ENCODE measurements at regions not wholly inside any gene's neighbourhood (a gene's known extent, or its start where the extent isn't known, plus 50 kb on each side); places are given as distances from the start of the nearest gene placed in this dataset.
"Not testable (repeated sequence)": the region's sequence is repeated elsewhere in the genome, so short reads cannot be mapped to it uniquely, and the experiment has no call there.

GRCh38 chr2:194867328-194867727, 789.7 kb upstream of the SLC39A10 start:
- Histone ChIP-seq H3K4me3 (ENCODE audit: insufficient read depth in 1 of 2, low read depth in 1 of 2, low read length in 2 of 2) (no peak overlapping the region), H3K4me1 (ENCODE audit: control insufficient read depth, insufficient read depth, low read depth, low read length) (no peaks in the 10 kb centered on the region), H3K14ac (ENCODE audit: low read length in 2 of 2) (no peak overlapping the region), H2AFZ (ENCODE audit: low read depth, low read length) (no peak overlapping the region), H2BK120ac (ENCODE audit: low read depth, low read length) (no peak overlapping the region), H3K79me1 (replicated peaks; ENCODE audit: low read length, poor library complexity, severe bottlenecking) (no peaks in the 10 kb centered on the region), H4K91ac (ENCODE audit: low read length) (no peak overlapping the region), H3K27ac (ENCODE audit: low read length, poor library complexity, severe bottlenecking) (no peak overlapping the region), H2BK5ac (ENCODE audit: low read depth, low read length, poor library complexity, severe bottlenecking) (no peak overlapping the region), H3K36me3 (ENCODE audit: control insufficient read depth in 1 of 2, insufficient read depth in 2 of 2, low read depth in 1 of 2, low read length in 2 of 2) (no peaks in the 10 kb centered on the region), H3K27me3 (ENCODE audit: control insufficient read depth in 1 of 2, insufficient read depth in 1 of 2, low read length in 2 of 2) (no peaks in the 10 kb centered on the region), H2BK12ac (ENCODE audit: low read length in 2 of 2) (no peak overlapping the region), H3K18ac (ENCODE audit: low read depth in 1 of 2, low read length in 2 of 2) (no peak overlapping the region), H3K9me3 (ENCODE audit: control insufficient read depth, low read length) (no peaks in the 10 kb centered on the region), H2BK15ac (ENCODE audit: low read depth, poor library complexity, severe bottlenecking) (no peak overlapping the region), H3K4ac (ENCODE audit: low read depth in 1 of 2, low read length in 2 of 2) (no peak overlapping the region), H4K8ac (ENCODE audit: low read length) (no peak overlapping the region), H3K23ac (ENCODE audit: low read length in 2 of 2) (no peak overlapping the region), H2AK5ac (ENCODE audit: low read length, severe bottlenecking) (no peak overlapping the region), H3K4me2 (ENCODE audit: low read length, poor library complexity, severe bottlenecking) (no peak overlapping the region), H3K9ac (ENCODE audit: low read length) (no peak overlapping the region)
- DNase-seq = no peak
- WGBS = no CpG with 5 or more reads among the region's 1 CpG

- Histone ChIP-seq H3K27ac (ENCODE audit: low read length, poor library complexity, severe bottlenecking) (no peak overlapping the region), H3K9ac (ENCODE audit: low read length) (no peak overlapping the region), H3K27me3 (ENCODE audit: control insufficient read depth in 1 of 2, insufficient read depth in 1 of 2, low read length in 2 of 2) (no peaks in the 10 kb centered on the region), H3K79me1 (replicated peaks; ENCODE audit: low read length, poor library complexity, severe bottlenecking) (no peaks in the 10 kb centered on the region), H3K9me3 (ENCODE audit: control insufficient read depth, low read length) (no peaks in the 10 kb centered on the region), H3K18ac (ENCODE audit: low read depth in 1 of 2, low read length in 2 of 2) (no peak overlapping the region), H3K36me3 (ENCODE audit: control insufficient read depth in 1 of 2, insufficient read depth in 2 of 2, low read depth in 1 of 2, low read length in 2 of 2) (no peaks in the 10 kb centered on the region), H2BK12ac (ENCODE audit: low read length in 2 of 2) (no peak overlapping the region), H3K4me2 (ENCODE audit: low read length, poor library complexity, severe bottlenecking) (no peak overlapping the region), H4K8ac (ENCODE audit: low read length) (no peak overlapping the region), H2AK5ac (ENCODE audit: low read length, severe bottlenecking) (no peak overlapping the region), H4K91ac (ENCODE audit: low read length) (no peak overlapping the region), H3K14ac (ENCODE audit: low read length in 2 of 2) (no peak overlapping the region), H2BK120ac (ENCODE audit: low read depth, low read length) (no peak overlapping the region), H2AFZ (ENCODE audit: low read depth, low read length) (no peak overlapping the region), H2BK5ac (ENCODE audit: low read depth, low read length, poor library complexity, severe bottlenecking) (no peak overlapping the region), H3K4me3 (ENCODE audit: insufficient read depth in 1 of 2, low read depth in 1 of 2, low read length in 2 of 2) (no peak overlapping the region), H3K23ac (ENCODE audit: low read length in 2 of 2) (no peak overlapping the region), H2BK15ac (ENCODE audit: low read depth, poor library complexity, severe bottlenecking) (no peak overlapping the region), H3K4me1 (ENCODE audit: control insufficient read depth, insufficient read depth, low read depth, low read length) (no peaks in the 10 kb centered on the region), H3K4ac (ENCODE audit: low read depth in 1 of 2, low read length in 2 of 2) (no peak overlapping the region)
- no peak for DNase-seq
- 76% methylated on average over 5 of the region's 5 CpGs for WGBS
Measured at GRCh38 chr2:194854941-194855340, 802.1 kb upstream of the SLC39A10 start.

GRCh38 chr2:194842871-194843270, 814.2 kb upstream of the SLC39A10 start:
- Histone ChIP-seq H3K4me2 (ENCODE audit: low read length, poor library complexity, severe bottlenecking) (no peak overlapping the region), H2AK5ac (ENCODE audit: low read length, severe bottlenecking) (no peak overlapping the region), H3K23ac (ENCODE audit: low read length in 2 of 2) (no peak overlapping the region), H2BK5ac (ENCODE audit: low read depth, low read length, poor library complexity, severe bottlenecking) (no peak overlapping the region), H2BK120ac (ENCODE audit: low read depth, low read length) (no peak overlapping the region), H3K9ac (ENCODE audit: low read length) (no peak overlapping the region), H2AFZ (ENCODE audit: low read depth, low read length) (no peak overlapping the region), H3K4me3 (ENCODE audit: insufficient read depth in 1 of 2, low read depth in 1 of 2, low read length in 2 of 2) (no peak overlapping the region), H3K79me1 (replicated peaks; ENCODE audit: low read length, poor library complexity, severe bottlenecking) (no peaks in the 10 kb centered on the region), H2BK15ac (ENCODE audit: low read depth, poor library complexity, severe bottlenecking) (no peak overlapping the region), H3K36me3 (ENCODE audit: control insufficient read depth in 1 of 2, insufficient read depth in 2 of 2, low read depth in 1 of 2, low read length in 2 of 2) (no peaks in the 10 kb centered on the region), H3K4me1 (ENCODE audit: control insufficient read depth, insufficient read depth, low read depth, low read length) (no peaks in the 10 kb centered on the region), H3K27me3 (ENCODE audit: control insufficient read depth in 1 of 2, insufficient read depth in 1 of 2, low read length in 2 of 2) (no peaks in the 10 kb centered on the region), H4K91ac (ENCODE audit: low read length) (no peak overlapping the region), H3K14ac (ENCODE audit: low read length in 2 of 2) (no peak overlapping the region), H3K27ac (ENCODE audit: low read length, poor library complexity, severe bottlenecking) (no peak overlapping the region), H2BK12ac (ENCODE audit: low read length in 2 of 2) (no peak overlapping the region), H3K18ac (ENCODE audit: low read depth in 1 of 2, low read length in 2 of 2) (no peak overlapping the region), H3K4ac (ENCODE audit: low read depth in 1 of 2, low read length in 2 of 2) (no peak overlapping the region), H4K8ac (ENCODE audit: low read length) (no peak overlapping the region), H3K9me3 (ENCODE audit: control insufficient read depth, low read length) (peaks cover 23% of the 10 kb centered on the region)
- DNase-seq = no peak
- WGBS = 78% methylated on average over 8 of the region's 8 CpGs

- H2AK5ac ChIP-seq (ENCODE audit: low read length, severe bottlenecking); H3K4me1 ChIP-seq (ENCODE audit: control insufficient read depth, insufficient read depth, low read depth, low read length); H3K4me2 ChIP-seq (ENCODE audit: low read length, poor library complexity, severe bottlenecking); H3K27ac ChIP-seq (ENCODE audit: low read length, poor library complexity, severe bottlenecking); H2BK15ac ChIP-seq (ENCODE audit: low read depth, poor library complexity, severe bottlenecking); H2BK5ac ChIP-seq (ENCODE audit: low read depth, low read length, poor library complexity, severe bottlenecking); H3K14ac ChIP-seq (ENCODE audit: low read length in 2 of 2); DNase-seq; H2BK120ac ChIP-seq (ENCODE audit: low read depth, low read length); H4K8ac ChIP-seq (ENCODE audit: low read length); H3K36me3 ChIP-seq (ENCODE audit: control insufficient read depth in 1 of 2, insufficient read depth in 2 of 2, low read depth in 1 of 2, low read length in 2 of 2); H3K18ac ChIP-seq (ENCODE audit: low read depth in 1 of 2, low read length in 2 of 2); H3K23ac ChIP-seq (ENCODE audit: low read length in 2 of 2); H3K4ac ChIP-seq (ENCODE audit: low read depth in 1 of 2, low read length in 2 of 2); H3K79me1 ChIP-seq (replicated peaks; ENCODE audit: low read length, poor library complexity, severe bottlenecking); H4K91ac ChIP-seq (ENCODE audit: low read length); H2AFZ ChIP-seq (ENCODE audit: low read depth, low read length); H3K9me3 ChIP-seq (ENCODE audit: control insufficient read depth, low read length); H3K4me3 ChIP-seq (ENCODE audit: insufficient read depth in 1 of 2, low read depth in 1 of 2, low read length in 2 of 2); H3K27me3 ChIP-seq (ENCODE audit: control insufficient read depth in 1 of 2, insufficient read depth in 1 of 2, low read length in 2 of 2); H2BK12ac ChIP-seq (ENCODE audit: low read length in 2 of 2); H3K9ac ChIP-seq (ENCODE audit: low read length): not testable (repeated sequence)
- no CpG with 5 or more reads among the region's 2 CpGs for WGBS
Measured at GRCh38 chr2:194834371-194834770, 822.7 kb upstream of the SLC39A10 start.
